ENCODE measurements at regions not wholly inside any gene's neighbourhood (a gene's known extent, or its start where the extent isn't known, plus 50 kb on each side); places are given as distances from the start of the nearest gene placed in this dataset.

DNA sequence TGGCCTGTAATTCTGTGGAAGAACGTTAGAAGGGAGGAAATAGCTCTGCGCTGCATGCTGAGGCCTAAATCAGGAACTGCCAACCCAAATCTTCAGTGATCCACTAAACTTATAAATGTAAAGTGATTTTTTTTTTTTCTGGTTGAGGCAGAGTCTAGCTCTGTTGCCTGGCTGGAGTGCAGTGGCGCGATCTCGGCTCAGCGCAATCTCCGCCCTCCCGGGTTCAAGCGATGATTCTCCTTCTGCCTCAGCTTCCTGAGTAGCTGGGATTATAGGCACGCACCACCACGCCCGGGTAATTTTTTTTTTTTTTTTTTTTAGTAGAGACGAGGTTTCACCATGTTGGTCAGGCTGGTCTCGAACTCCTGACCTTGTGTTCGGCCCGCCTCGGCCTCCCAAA lies 717.4 kb upstream of the FAM174A start:
- TF ChIP-seq, protein P1, sequence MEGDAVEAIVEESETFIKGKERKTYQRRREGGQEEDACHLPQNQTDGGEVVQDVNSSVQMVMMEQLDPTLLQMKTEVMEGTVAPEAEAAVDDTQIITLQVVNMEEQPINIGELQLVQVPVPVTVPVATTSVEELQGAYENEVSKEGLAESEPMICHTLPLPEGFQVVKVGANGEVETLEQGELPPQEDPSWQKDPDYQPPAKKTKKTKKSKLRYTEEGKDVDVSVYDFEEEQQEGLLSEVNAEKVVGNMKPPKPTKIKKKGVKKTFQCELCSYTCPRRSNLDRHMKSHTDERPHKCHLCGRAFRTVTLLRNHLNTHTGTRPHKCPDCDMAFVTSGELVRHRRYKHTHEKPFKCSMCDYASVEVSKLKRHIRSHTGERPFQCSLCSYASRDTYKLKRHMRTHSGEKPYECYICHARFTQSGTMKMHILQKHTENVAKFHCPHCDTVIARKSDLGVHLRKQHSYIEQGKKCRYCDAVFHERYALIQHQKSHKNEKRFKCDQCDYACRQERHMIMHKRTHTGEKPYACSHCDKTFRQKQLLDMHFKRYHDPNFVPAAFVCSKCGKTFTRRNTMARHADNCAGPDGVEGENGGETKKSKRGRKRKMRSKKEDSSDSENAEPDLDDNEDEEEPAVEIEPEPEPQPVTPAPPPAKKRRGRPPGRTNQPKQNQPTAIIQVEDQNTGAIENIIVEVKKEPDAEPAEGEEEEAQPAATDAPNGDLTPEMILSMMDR (conservative IDR thresholded peaks at IDR 0.05; ENCODE audit: control insufficient read depth, insufficient read depth, low read depth, low read length) = no peak
- H3K4me3 ChIP-seq (ENCODE audit: control insufficient read depth, low read depth, low read length) = no peak overlapping the region
- DNase-seq (ENCODE audit: low read depth) = no peak

DNA sequence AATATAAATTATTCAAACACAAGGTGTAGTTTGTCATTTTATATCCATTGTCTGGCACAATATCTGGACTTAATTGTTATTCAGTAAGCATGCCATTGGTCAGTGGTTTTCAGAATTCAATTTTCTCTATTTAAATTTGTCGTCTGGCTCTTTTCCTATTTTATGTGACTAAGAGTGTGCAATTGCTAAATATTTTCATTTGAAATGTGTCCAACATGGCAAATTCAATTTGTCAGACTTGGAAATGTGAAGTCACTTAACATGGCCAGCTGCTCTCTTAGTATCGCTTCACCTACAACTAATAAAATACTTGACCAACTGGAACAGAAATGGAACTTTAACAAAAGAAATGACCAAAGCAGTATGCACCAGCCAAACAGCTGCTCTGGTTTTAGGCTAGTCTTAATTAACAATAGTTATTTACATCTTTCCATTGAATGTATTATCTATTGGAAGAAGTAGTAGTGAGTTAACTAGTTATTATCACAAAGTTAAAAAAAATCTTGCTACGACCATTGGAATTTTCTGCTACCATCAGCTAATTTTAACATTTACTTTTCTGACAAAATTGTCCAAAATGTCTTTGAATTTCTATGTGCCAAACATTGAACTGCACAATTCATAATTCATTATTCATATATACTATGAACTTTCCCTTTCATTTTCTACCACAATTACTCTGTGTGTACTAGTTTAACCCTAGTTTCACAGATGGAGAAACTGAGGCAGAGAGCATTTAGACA lies 720.7 kb upstream of the FAM174A start:
- no peak overlapping the region for H3K4me3 ChIP-seq (ENCODE audit: control insufficient read depth, low read depth, low read length)
- TF ChIP-seq, protein P1 (conservative IDR thresholded peaks at IDR 0.05; ENCODE audit: control insufficient read depth, insufficient read depth, low read depth, low read length) = no peak
- DNase-seq (ENCODE audit: low read depth) = no peak

DNA sequence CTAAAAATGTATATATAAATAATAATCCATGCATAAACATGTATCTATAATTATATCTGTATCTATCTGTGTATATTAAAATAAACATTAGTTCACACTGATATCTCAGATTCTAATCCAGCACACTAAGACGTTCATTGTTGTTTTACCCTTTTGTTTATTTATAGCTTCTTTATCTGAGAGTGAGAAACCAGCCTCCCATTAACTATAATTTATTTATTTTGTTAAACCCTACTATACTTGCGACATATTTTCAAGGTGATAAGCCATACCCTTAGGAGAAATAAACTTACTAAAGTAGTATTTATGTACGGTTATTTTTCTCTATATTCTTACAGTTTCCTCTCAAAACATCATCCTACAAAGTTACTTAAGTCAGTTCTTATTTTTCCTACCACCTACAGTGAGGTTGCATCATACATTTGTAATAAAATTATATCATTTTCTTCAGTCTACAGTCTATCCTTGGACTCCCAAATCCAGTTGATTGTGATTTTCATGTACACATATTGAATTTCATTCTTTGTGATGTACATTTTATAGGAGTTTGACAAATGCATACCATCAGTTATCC lies 726.4 kb upstream of the FAM174A start:
- no peak overlapping the region for H3K4me3 ChIP-seq (ENCODE audit: control insufficient read depth, low read depth, low read length)
- TF ChIP-seq, protein P1 (conservative IDR thresholded peaks at IDR 0.05; ENCODE audit: control insufficient read depth, insufficient read depth, low read depth, low read length) = no peak
- no peak for DNase-seq (ENCODE audit: low read depth)

DNA sequence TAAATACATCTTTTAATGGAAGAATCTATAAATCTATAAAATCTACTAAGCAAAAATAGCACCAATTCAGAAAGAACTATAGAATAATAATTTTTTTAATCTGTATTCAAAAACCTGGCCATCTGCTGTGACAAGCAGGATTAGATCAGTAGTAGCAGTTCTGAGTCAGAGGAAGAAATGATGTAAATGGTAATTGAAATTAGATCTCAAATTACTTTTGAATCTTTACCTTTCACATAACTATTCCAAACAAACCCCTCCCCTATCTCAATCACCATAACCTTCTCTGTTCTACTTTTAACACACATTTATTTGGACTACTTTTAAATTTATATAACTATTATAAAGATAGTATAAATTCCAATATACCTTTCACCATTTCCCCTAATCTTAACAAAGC lies 727.8 kb upstream of the FAM174A start:
- DNase-seq (ENCODE audit: low read depth) = no peak
- H3K4me3 ChIP-seq (ENCODE audit: control insufficient read depth, low read depth, low read length) = no peak overlapping the region

DNA sequence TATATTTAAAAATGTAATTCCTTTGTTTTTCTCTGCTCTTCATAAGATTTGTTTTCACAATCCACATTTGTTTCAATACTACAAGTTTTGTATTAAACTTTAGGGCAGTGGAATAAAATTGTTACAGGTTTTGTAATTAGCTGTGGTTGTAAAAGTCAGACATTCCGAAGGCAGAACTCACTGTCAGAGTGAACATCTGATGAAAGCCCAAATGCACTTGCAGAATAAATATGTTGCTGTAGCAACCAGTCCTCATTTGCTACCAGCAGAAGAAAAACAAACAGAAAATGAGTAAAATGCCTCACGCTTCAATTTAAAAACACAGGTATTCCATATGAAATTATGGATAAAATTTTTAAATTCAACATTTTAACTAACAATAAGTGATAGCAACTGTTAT lies 740.1 kb upstream of the FAM174A start:
- no peak for DNase-seq (ENCODE audit: low read depth)
- no peak overlapping the region for H3K4me3 ChIP-seq (ENCODE audit: control insufficient read depth, low read depth, low read length)
- TF ChIP-seq, protein P1 (conservative IDR thresholded peaks at IDR 0.05; ENCODE audit: control insufficient read depth, insufficient read depth, low read depth, low read length) = no peak

More for the DNA sequence above, 727.8 kb upstream of the FAM174A start:
- TF ChIP-seq, protein P1 (conservative IDR thresholded peaks at IDR 0.05; ENCODE audit: control insufficient read depth, insufficient read depth, low read depth, low read length) = no peak

DNA sequence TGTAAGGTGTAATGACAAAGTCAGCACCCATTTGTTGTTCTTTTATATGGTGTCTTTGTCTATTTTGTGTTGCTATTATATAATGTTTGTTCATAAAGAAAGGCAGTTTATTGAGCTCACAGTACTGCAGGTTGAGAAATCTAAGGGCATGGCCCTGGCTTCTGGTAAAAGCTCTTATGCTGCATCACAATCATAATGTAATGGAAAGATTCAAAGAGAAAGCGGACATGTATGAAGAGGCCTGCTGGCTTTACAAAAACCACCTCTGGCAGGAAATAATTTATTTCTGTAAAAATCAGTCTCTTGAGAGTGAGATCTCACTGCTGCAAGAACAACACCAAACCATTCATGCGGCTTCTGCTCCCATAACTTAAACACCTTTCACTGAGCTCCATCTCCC lies 746.7 kb upstream of the FAM174A start:
- no peak for DNase-seq (ENCODE audit: low read depth)
- TF ChIP-seq, protein P1 (conservative IDR thresholded peaks at IDR 0.05; ENCODE audit: control insufficient read depth, insufficient read depth, low read depth, low read length) = no peak
- no peak overlapping the region for H3K4me3 ChIP-seq (ENCODE audit: control insufficient read depth, low read depth, low read length)

Measured in fibroblast of mammary gland (primary cell).